CD4-positive, alpha-beta T cell (primary cell): ENCODE measurements at regions not wholly inside any gene's neighbourhood (a gene's known extent, or its start where the extent isn't known, plus 50 kb on each side); places are given as distances from the start of the nearest gene placed in this dataset.

Experiments
- ATAC-seq: fragments of 200-7000 bp; cut with Tn5 transposase; one replicate; pipeline ENCODE4 v1.10.0; 2022; ENCODE audit warnings: mild to moderate bottlenecking; ENCODE audit not compliant: poor library complexity
- CTCF ChIA-PET: fragments of 350-600 bp; sonication (Branson Sonifier 250); formaldehyde crosslinking; loops from one replicate; lab custom pipeline; 2021; ENCODE audit warnings: antibody characterized with exemption, inconsistent platforms; lab: Charles Lee
- POLR2A ChIA-PET: fragments of 350-600 bp; sonication (Branson Sonifier 250); formaldehyde crosslinking; loops from one replicate; lab custom pipeline; 2021; ENCODE audit warnings: antibody characterized with exemption, inconsistent platforms; lab: Charles Lee
- DNase-seq, 14 experiments: peaks; one replicate each; pipeline ENCODE4 v3.0.0-alpha.2; 2013 to 2020; ENCODE audit warnings: mixed read lengths in 2 of 14
- H3K27ac ChIP-seq, 2 donors: one replicate each; pipeline versions ENCODE4 v1.5.1 to v1.7.0; 2013; ENCODE audit warnings: low read length in 2 of 2, low read depth in 1 of 2, mild to moderate bottlenecking in 1 of 2
- H3K27me3 ChIP-seq, 2 experiments: 1 replicate in 1 of 2; 2 replicates in 1 of 2; pipeline versions ENCODE4 v1.6.1 to v1.7.0; 2013; ENCODE audit warnings: low read length in 2 of 2, control low read depth in 1 of 2, mild to moderate bottlenecking in 1 of 2, moderate library complexity in 1 of 2; ENCODE audit not compliant: insufficient read depth in 2 of 2, control insufficient read depth in 1 of 2
- H3K36me3 ChIP-seq: one replicate; pipeline ENCODE4 v1.6.1; 2013; ENCODE audit warnings: low read length, control low read depth; ENCODE audit not compliant: insufficient read depth
- H3K4me1 ChIP-seq: one replicate; pipeline ENCODE4 v1.6.1; 2013; ENCODE audit warnings: low read length, control low read depth; ENCODE audit not compliant: insufficient read depth
- H3K4me3 ChIP-seq: one replicate; pipeline ENCODE4 v1.5.1; 2013; ENCODE audit warnings: mild to moderate bottlenecking, low read length, moderate library complexity
- H3K9me3 ChIP-seq, 2 experiments: 1 replicate in 1 of 2; 2 replicates in 1 of 2; pipeline versions ENCODE4 v1.6.1 to v1.7.0; 2013; ENCODE audit warnings: low read length in 2 of 2, mild to moderate bottlenecking in 2 of 2, control low read depth in 1 of 2, moderate library complexity in 1 of 2; ENCODE audit not compliant: control insufficient read depth in 1 of 2, insufficient read depth in 1 of 2
- H3K27ac Mint-ChIP-seq: one replicate; pipeline ENCODE4 v1.8.0; 2020; ENCODE audit warnings: mixed read lengths
- H3K27me3 Mint-ChIP-seq: one replicate; pipeline ENCODE4 v1.8.0; 2021; ENCODE audit warnings: mixed read lengths
- H3K36me3 Mint-ChIP-seq: one replicate; pipeline ENCODE4 v1.8.0; 2021; ENCODE audit warnings: low read depth, mixed read lengths
- H3K4me1 Mint-ChIP-seq: one replicate; pipeline ENCODE4 v1.8.0; 2021; ENCODE audit warnings: low read depth, mixed read lengths
- H3K4me3 Mint-ChIP-seq: one replicate; pipeline ENCODE4 v1.8.0; 2020; ENCODE audit warnings: mild to moderate bottlenecking, mixed read lengths
- H3K9me3 Mint-ChIP-seq: one replicate; pipeline ENCODE4 v1.8.0; 2020; ENCODE audit warnings: mixed read lengths
- CTCF ChIP-seq: fragments of 200-600 bp; IDR thresholded peaks from one replicate; pipeline ENCODE4 v1.8.0; 2022; ENCODE audit warnings: antibody characterized with exemption, mild to moderate bottlenecking
- intact Hi-C, 2 experiments: fragments of 100-400 bp; cut with DNase I in 1 of 2; cut with micrococcal nuclease in 1 of 2; formaldehyde crosslinking; loops; one replicate each; pipeline versions ENCODE4 v1.15.1 to v1.9.0; 2023 to 2025; cut with DNase I, micrococcal nuclease

- no peak for ATAC-seq
These were observed 187.6 kb upstream of the TNC start for GRCh38 chr9:115305543-115305942.

GRCh38 chr9:115306865-115307264 is 188.9 kb upstream of the TNC start:
- no peak overlapping the region for H3K4me3 Mint-ChIP-seq
- CTCF ChIA-PET, result no interaction called here
- H3K27ac Mint-ChIP-seq, result no peak overlapping the region
- ATAC-seq (no peak), DNase-seq (no peak)
- Histone ChIP-seq H3K27me3 (no peaks in the 10 kb centered on the region), H3K36me3 (no peaks in the 10 kb centered on the region), H3K27ac (no peak overlapping the region), H3K4me3 (no peak overlapping the region), H3K4me1 (no peaks in the 10 kb centered on the region), H3K9me3 (no peaks in the 10 kb centered on the region)
- POLR2A ChIA-PET, result no interaction called here
- no peaks in the 10 kb centered on the region for H3K4me1 Mint-ChIP-seq
- intact Hi-C loops, result no loop called here
- H3K9me3 Mint-ChIP-seq, result no peaks in the 10 kb centered on the region
- TF ChIP-seq CTCF, result no peak
- no peaks in the 10 kb centered on the region for H3K36me3 Mint-ChIP-seq
- H3K27me3 Mint-ChIP-seq, result peaks cover 5% of the 10 kb centered on the region

More at GRCh38 chr9:115305543-115305942, 187.6 kb upstream of the TNC start:
- no peak for TF ChIP-seq CTCF
- H3K27me3 ChIP-seq, result no peaks in the 10 kb centered on the region
- H3K4me3 ChIP-seq, result no peak overlapping the region
- no peaks in the 10 kb centered on the region for H3K4me1 ChIP-seq
- Mint-ChIP-seq H3K27me3 (peaks cover 5% of the 10 kb centered on the region), H3K36me3 (no peaks in the 10 kb centered on the region), H3K4me3 (no peak overlapping the region), H3K4me1 (no peaks in the 10 kb centered on the region), H3K9me3 (no peaks in the 10 kb centered on the region), H3K27ac (no peak overlapping the region)
- H3K27ac ChIP-seq, result no peak overlapping the region
- ChIA-PET POLR2A (no interaction called here), CTCF (no interaction called here)
- intact Hi-C loops, result no loop called here
- H3K36me3 ChIP-seq, result no peaks in the 10 kb centered on the region
- no peak for DNase-seq
- no peaks in the 10 kb centered on the region for H3K9me3 ChIP-seq

GRCh38 chr9:115313545-115313944 is 195.6 kb upstream of the TNC start:
- Mint-ChIP-seq H3K4me3 (no peak overlapping the region), H3K27ac (no peak overlapping the region), H3K9me3 (peaks cover 8% of the 10 kb centered on the region), H3K27me3 (peaks cover 5% of the 10 kb centered on the region), H3K4me1 (peaks cover 9% of the 10 kb centered on the region), H3K36me3 (no peaks in the 10 kb centered on the region)
- CTCF ChIA-PET, result no interaction called here
- Histone ChIP-seq H3K4me1 (no peaks in the 10 kb centered on the region), H3K9me3 (no peaks in the 10 kb centered on the region), H3K27me3 (no peaks in the 10 kb centered on the region), H3K4me3 (no peak overlapping the region), H3K36me3 (no peaks in the 10 kb centered on the region), H3K27ac (no peak overlapping the region)
- POLR2A ChIA-PET, result no interaction called here
- ATAC-seq (no peak), DNase-seq (no peak)
- intact Hi-C loops, result no loop called here
- TF ChIP-seq CTCF, result no peak
